H1 (cell line): ENCODE measurements at regions not wholly inside any gene's neighbourhood (a gene's known extent, or its start where the extent isn't known, plus 50 kb on each side); places are given as distances from the start of the nearest gene placed in this dataset.

Source experiments
- CTCF ChIA-PET: fragments of 300-600 bp; sonication (Branson Sonifier 250); formaldehyde crosslinking; loops from one replicate; lab custom pipeline; 2021; ENCODE audit not compliant: partially characterized antibody; lab: Charles Lee
- POLR2A ChIA-PET: fragments of 300-600 bp; sonication (Branson Sonifier 250); formaldehyde crosslinking; loops from one replicate; lab custom pipeline; 2021; ENCODE audit warnings: inconsistent platforms; ENCODE audit not compliant: partially characterized antibody; lab: Charles Lee
- DNase-seq, 2 experiments: peaks; one replicate each; pipeline versions ENCODE4 v3.0.0 to v3.0.0-alpha.2; 2010 to 2022; ENCODE audit warnings: low spot score in 2 of 2, low read depth in 1 of 2, mixed read lengths in 1 of 2
- FAIRE-seq: peaks from 2 replicates; lab custom pipeline; 2011; peaks lifted over from hg19 to GRCh38; lab: Jason Lieb, UNC
- H2AFZ ChIP-seq: 2 replicates; pipeline ENCODE4 v1.8.1; 2012; ENCODE audit warnings: low read length, inconsistent platforms
- H2AK5ac ChIP-seq: 2 replicates; pipeline ENCODE4 v1.6.1; 2013; ENCODE audit warnings: low read depth, low read length
- H2BK120ac ChIP-seq: replicated peaks from 2 replicates; pipeline ENCODE3; 2013; ENCODE audit warnings: low read depth, low read length, inconsistent platforms
- H2BK12ac ChIP-seq: 2 replicates; pipeline ENCODE4 v1.6.1; 2013; ENCODE audit warnings: low read depth, low read length
- H2BK15ac ChIP-seq: 2 replicates; pipeline ENCODE4 v1.6.1; 2013; ENCODE audit warnings: low read length
- H2BK20ac ChIP-seq: 2 replicates; pipeline ENCODE4 v1.6.1; 2013; ENCODE audit warnings: low read length
- H2BK5ac ChIP-seq: 2 replicates; pipeline ENCODE4 v1.6.1; 2013; ENCODE audit warnings: low read depth, low read length
- H3K14ac ChIP-seq: 2 replicates; pipeline ENCODE4 v1.6.1; 2013; ENCODE audit warnings: inconsistent platforms; ENCODE audit not compliant: insufficient read length
- H3K18ac ChIP-seq: 2 replicates; pipeline ENCODE4 v1.6.1; 2013; ENCODE audit warnings: low read length; ENCODE audit errors: extremely low read depth
- H3K23ac ChIP-seq: 2 replicates; pipeline ENCODE4 v1.6.1; 2013; ENCODE audit warnings: inconsistent platforms; ENCODE audit not compliant: insufficient read length
- H3K23me2 ChIP-seq: 2 replicates; pipeline ENCODE4 v1.6.1; 2013; ENCODE audit warnings: low read depth, low read length
- H3K27ac ChIP-seq: 2 replicates; pipeline ENCODE4 v1.6.1; 2011; ENCODE audit warnings: low read depth, low read length, inconsistent platforms
- H3K27me3 ChIP-seq, 4 experiments: replicated peaks in 1 of 4; 1 replicate in 1 of 4; 2 replicates in 3 of 4; pipeline versions ENCODE4 v1.6.1 to v1.8.1; 2011 to 2013; ENCODE audit warnings: low read length in 3 of 4, mild to moderate bottlenecking in 3 of 4, inconsistent platforms in 2 of 4, mixed read lengths in 2 of 4, moderate library complexity in 1 of 4; ENCODE audit not compliant: control insufficient read depth in 3 of 4, insufficient read depth in 3 of 4; ENCODE audit errors: extremely low read depth in 1 of 4
- H3K36me3 ChIP-seq, 4 experiments: 2 replicates each; pipeline versions ENCODE4 v1.6.1 to v1.8.1; 2011 to 2013; ENCODE audit warnings: mild to moderate bottlenecking in 4 of 4, low read length in 3 of 4, moderate library complexity in 2 of 4, control low read depth in 1 of 4, inconsistent platforms in 1 of 4; ENCODE audit not compliant: insufficient read depth in 4 of 4, control insufficient read depth in 2 of 4
- H3K4ac ChIP-seq: replicated peaks from 2 replicates; pipeline ENCODE3; 2013; ENCODE audit warnings: low read length, low read depth, mixed read lengths, inconsistent platforms; ENCODE audit not compliant: insufficient read length
- H3K4me1 ChIP-seq, 4 experiments: replicated peaks in 1 of 4; 1 replicate in 1 of 4; 2 replicates in 3 of 4; pipeline versions ENCODE4 v1.6.1 to v1.8.1; 2011 to 2013; ENCODE audit warnings: low read length in 3 of 4, inconsistent platforms in 2 of 4, mixed read lengths in 1 of 4; ENCODE audit not compliant: insufficient read depth in 4 of 4, control insufficient read depth in 3 of 4
- H3K4me2 ChIP-seq, 2 experiments: 2 replicates each; pipeline versions ENCODE4 v1.6.1 to v1.8.1; 2011 to 2013; ENCODE audit warnings: low read depth in 2 of 2, low read length in 2 of 2, control low read depth in 1 of 2, inconsistent platforms in 1 of 2, mild to moderate bottlenecking in 1 of 2; ENCODE audit not compliant: insufficient read depth in 1 of 2
- H3K4me3 ChIP-seq, 4 experiments: fragments of 200-600, 300-600 bp in 1 of 4; sonication (generic), shearing (Covaris generic), sonication (Bioruptor Twin) in 1 of 4; 2 replicates each; pipeline versions ENCODE4 v1.5.1 to v1.8.1; 2011 to 2016; ENCODE audit warnings: low read length in 4 of 4, low read depth in 3 of 4, control low read depth in 2 of 4, inconsistent platforms in 2 of 4, mild to moderate bottlenecking in 2 of 4, mixed read lengths in 1 of 4, moderate library complexity in 1 of 4; ENCODE audit not compliant: insufficient read depth in 2 of 4; ENCODE audit errors: extremely low read depth in 1 of 4
- H3K56ac ChIP-seq: replicated peaks from 2 replicates; pipeline ENCODE3; 2013; ENCODE audit warnings: low read depth, mild to moderate bottlenecking, mixed read lengths, low read length, inconsistent platforms; ENCODE audit not compliant: insufficient read length
- H3K79me1 ChIP-seq: 2 replicates; pipeline ENCODE4 v1.6.1; 2013; ENCODE audit warnings: low read depth, low read length, control low read depth
- H3K79me2 ChIP-seq, 2 experiments: 2 replicates each; pipeline versions ENCODE4 v1.6.1 to v1.8.1; 2012 to 2013; ENCODE audit warnings: low read length in 2 of 2, mild to moderate bottlenecking in 2 of 2, inconsistent platforms in 1 of 2; ENCODE audit not compliant: insufficient read depth in 2 of 2, control insufficient read depth in 1 of 2
- H3K9ac ChIP-seq, 4 experiments: replicated peaks in 1 of 4; 1 replicate in 1 of 4; 2 replicates in 3 of 4; pipeline versions ENCODE4 v1.6.1 to v1.8.1; 2011 to 2013; ENCODE audit warnings: low read depth in 3 of 4, low read length in 3 of 4, control low read depth in 2 of 4, mild to moderate bottlenecking in 2 of 4, moderate library complexity in 2 of 4, inconsistent platforms in 1 of 4; ENCODE audit errors: extremely low read depth in 1 of 4
- H3K9me3 ChIP-seq, 2 experiments: 2 replicates each; pipeline versions ENCODE4 v1.6.1 to v1.8.1; 2012 to 2013; ENCODE audit warnings: mild to moderate bottlenecking in 2 of 2, moderate library complexity in 2 of 2, control low read depth in 1 of 2, inconsistent platforms in 1 of 2, low read depth in 1 of 2, low read length in 1 of 2, mixed read lengths in 1 of 2; ENCODE audit not compliant: insufficient read depth in 2 of 2
- H4K20me1 ChIP-seq, 2 experiments: replicated peaks in 1 of 2; 2 replicates each; pipeline versions ENCODE3 to v1.8.1; 2011 to 2013; ENCODE audit warnings: inconsistent platforms in 2 of 2, low read length in 2 of 2, mild to moderate bottlenecking in 1 of 2; ENCODE audit not compliant: insufficient read depth in 2 of 2, control insufficient read depth in 1 of 2
- H4K5ac ChIP-seq: 2 replicates; pipeline ENCODE4 v1.6.1; 2013; ENCODE audit warnings: low read length, low read depth, mixed read lengths, inconsistent platforms; ENCODE audit not compliant: insufficient read length
- H4K8ac ChIP-seq: 2 replicates; pipeline ENCODE4 v1.8.0; 2013; ENCODE audit warnings: mild to moderate bottlenecking, moderate library complexity, low read length, inconsistent platforms; ENCODE audit not compliant: insufficient read depth; ENCODE audit errors: extremely low read depth
- H4K91ac ChIP-seq: replicated peaks from 2 replicates; pipeline ENCODE3; 2013; ENCODE audit warnings: low read length, mixed read lengths, inconsistent platforms; ENCODE audit not compliant: insufficient read length
- CHD2 ChIP-seq: IDR thresholded peaks from 2 replicates; pipeline ENCODE4 v1.6.1; 2012; ENCODE audit warnings: low read length, improper control_type of control experiment
- FOSL1 ChIP-seq: IDR thresholded peaks from 2 replicates; pipeline ENCODE4 v1.6.1; 2011; ENCODE audit warnings: mild to moderate bottlenecking, low read depth, low read length, moderate library complexity; ENCODE audit not compliant: insufficient read depth
- HDAC2 ChIP-seq, 2 experiments: fragments of 300-600 bp in 1 of 2; sonication (generic) in 1 of 2; IDR thresholded peaks; 2 replicates each; pipeline ENCODE4 v1.6.1; 2011 to 2012; ENCODE audit warnings: low read depth in 2 of 2, low read length in 2 of 2, mild to moderate bottlenecking in 2 of 2, moderate library complexity in 2 of 2, borderline replicate concordance in 1 of 2, inconsistent platforms in 1 of 2
- NANOG ChIP-seq: IDR thresholded peaks from 2 replicates; pipeline ENCODE4 v1.6.1; 2011; ENCODE audit warnings: low read length, low read depth, mild to moderate bottlenecking, inconsistent platforms; ENCODE audit not compliant: insufficient read depth, poor library complexity, severe bottlenecking
- POU5F1 ChIP-seq: IDR thresholded peaks from 2 replicates; pipeline ENCODE4 v1.6.1; 2011; ENCODE audit warnings: low read depth, mild to moderate bottlenecking, low read length, moderate library complexity
- SAP30 ChIP-seq: fragments of 300-600 bp; sonication (generic); IDR thresholded peaks from 2 replicates; pipeline ENCODE4 v1.7.1; 2012; ENCODE audit warnings: low read length, moderate library complexity, mild to moderate bottlenecking, inconsistent platforms; ENCODE audit not compliant: insufficient read depth, insufficient replicate concordance
- SIRT6 ChIP-seq: IDR thresholded peaks from one replicate; pipeline ENCODE4 v1.7.1; 2012; ENCODE audit warnings: low read length, inconsistent platforms
- TEAD4 ChIP-seq: IDR thresholded peaks from 2 replicates; pipeline ENCODE4 v1.6.1; 2012; ENCODE audit warnings: low read depth, low read length, inconsistent platforms, mixed read lengths
- whole genome bisulfite sequencing, 2 experiments: shearing (Covaris generic) in 1 of 2; methylation state at CpG; one replicate each; pipeline versions ENCODE4 v1.1.6 to v1.1.7; 2013 to 2015; ENCODE audit warnings: low lambda C conversion rate in 2 of 2, mixed read lengths in 2 of 2, inconsistent platforms in 1 of 2, low coverage in 1 of 2, missing lambda C conversion rate in 1 of 2; ENCODE audit not compliant: insufficient replicate concordance in 2 of 2, insufficient coverage in 1 of 2, insufficient read length in 1 of 2; ENCODE audit errors: extremely low coverage in 1 of 2, missing lambda C conversion rate in 1 of 2; 5-methylcytosine and 5-hydroxymethylcytosine counted together
- TF ChIP-seq, protein P1 (sequence below): IDR thresholded peaks from 2 replicates; pipeline ENCODE4 v1.6.1; 2012; ENCODE audit warnings: low read length, inconsistent platforms

DNA sequence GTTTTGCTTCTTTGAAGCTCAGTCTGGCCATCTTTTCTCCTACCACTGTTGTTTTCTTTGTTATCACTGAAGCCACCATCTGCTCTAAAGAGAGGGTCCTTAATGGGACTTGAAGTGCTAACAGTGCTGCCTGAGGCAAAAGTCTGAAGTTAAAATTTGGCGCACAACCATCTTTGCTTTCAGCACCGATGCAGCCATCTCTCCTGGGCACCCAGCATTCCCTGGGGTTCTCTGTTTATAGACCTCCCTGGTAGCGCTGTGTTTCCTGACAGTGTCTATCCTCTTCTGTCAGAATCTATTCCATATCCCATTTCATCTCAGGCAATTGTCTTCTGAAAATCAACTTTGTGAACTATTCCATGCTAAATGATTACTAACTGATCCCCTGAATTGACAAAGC, 491.5 kb upstream of the MPDZ start:
- Histone ChIP-seq H3K36me3 (no peaks in the 10 kb centered on the region), H4K20me1 (no peaks in the 10 kb centered on the region), H2AFZ (no peak overlapping the region; the same call in 1 of the 2 replicates), H2BK15ac (no peak overlapping the region), H3K4me3 (no peak overlapping the region), H3K4me2 (no peak overlapping the region), H3K56ac (no peak overlapping the region), H3K4me1 (no peaks in the 10 kb centered on the region), H3K23ac (no peak overlapping the region), H2BK20ac (no peak overlapping the region), H3K23me2 (no peaks in the 10 kb centered on the region), H4K5ac (no peak overlapping the region), H3K79me2 (no peaks in the 10 kb centered on the region), H2AK5ac (no peak overlapping the region), H3K79me1 (no peaks in the 10 kb centered on the region), H4K91ac (no peak overlapping the region), H4K8ac (no peak overlapping the region), H3K9ac (no peak overlapping the region), H3K14ac (no peak overlapping the region), H2BK12ac (no peak overlapping the region), H3K9me3 (no peaks in the 10 kb centered on the region), H3K27ac (no peak overlapping the region), H2BK120ac (no peak overlapping the region), H2BK5ac (no peak overlapping the region), H3K4ac (no peak overlapping the region), H3K18ac (no peak overlapping the region), H3K27me3 (no peaks in the 10 kb centered on the region)
- 92% methylated on average over 3 of the region's 3 CpGs; no CpG with 5 or more reads in 1 of the 2 experiments for WGBS, 2 experiments
- FAIRE-seq: no peak
- TF ChIP-seq SIRT6 (no peak), FOSL1 (no peak), HDAC2 (IDR thresholded peaks at IDR 0.05; ENCODE audit: borderline replicate concordance in 1 of 2, low read depth in 2 of 2, low read length in 2 of 2) (no peak), SAP30 (no peak), POU5F1 (no peak), NANOG (no peak), CHD2 (no peak), TEAD4 (no peak)
- TF ChIP-seq, protein P1, sequence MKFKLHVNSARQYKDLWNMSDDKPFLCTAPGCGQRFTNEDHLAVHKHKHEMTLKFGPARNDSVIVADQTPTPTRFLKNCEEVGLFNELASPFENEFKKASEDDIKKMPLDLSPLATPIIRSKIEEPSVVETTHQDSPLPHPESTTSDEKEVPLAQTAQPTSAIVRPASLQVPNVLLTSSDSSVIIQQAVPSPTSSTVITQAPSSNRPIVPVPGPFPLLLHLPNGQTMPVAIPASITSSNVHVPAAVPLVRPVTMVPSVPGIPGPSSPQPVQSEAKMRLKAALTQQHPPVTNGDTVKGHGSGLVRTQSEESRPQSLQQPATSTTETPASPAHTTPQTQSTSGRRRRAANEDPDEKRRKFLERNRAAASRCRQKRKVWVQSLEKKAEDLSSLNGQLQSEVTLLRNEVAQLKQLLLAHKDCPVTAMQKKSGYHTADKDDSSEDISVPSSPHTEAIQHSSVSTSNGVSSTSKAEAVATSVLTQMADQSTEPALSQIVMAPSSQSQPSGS: no peak
- CTCF ChIA-PET: interaction anchor here (1.0 kb wide), 1 partner anchor 10 kb away, joined by 3 read pairs; no protein-coding TSS in a partner anchor
- DNase-seq: no peak
- POLR2A ChIA-PET: no interaction called here
